GM18858 (cell line): ENCODE measurements at regions not wholly inside any gene's neighbourhood (a gene's known extent, or its start where the extent isn't known, plus 50 kb on each side); places are given as distances from the start of the nearest gene placed in this dataset.
"Not testable (repeated sequence)": the region's sequence is repeated elsewhere in the genome, so short reads cannot be mapped to it uniquely, and the experiment has no call there.

Source experiments
- ATAC-seq: cut with Tn5 transposase; IDR thresholded peaks from one replicate; pipeline ENCODE4 v1.9.1; 2021; ENCODE audit not compliant: unreplicated experiment

DNA sequence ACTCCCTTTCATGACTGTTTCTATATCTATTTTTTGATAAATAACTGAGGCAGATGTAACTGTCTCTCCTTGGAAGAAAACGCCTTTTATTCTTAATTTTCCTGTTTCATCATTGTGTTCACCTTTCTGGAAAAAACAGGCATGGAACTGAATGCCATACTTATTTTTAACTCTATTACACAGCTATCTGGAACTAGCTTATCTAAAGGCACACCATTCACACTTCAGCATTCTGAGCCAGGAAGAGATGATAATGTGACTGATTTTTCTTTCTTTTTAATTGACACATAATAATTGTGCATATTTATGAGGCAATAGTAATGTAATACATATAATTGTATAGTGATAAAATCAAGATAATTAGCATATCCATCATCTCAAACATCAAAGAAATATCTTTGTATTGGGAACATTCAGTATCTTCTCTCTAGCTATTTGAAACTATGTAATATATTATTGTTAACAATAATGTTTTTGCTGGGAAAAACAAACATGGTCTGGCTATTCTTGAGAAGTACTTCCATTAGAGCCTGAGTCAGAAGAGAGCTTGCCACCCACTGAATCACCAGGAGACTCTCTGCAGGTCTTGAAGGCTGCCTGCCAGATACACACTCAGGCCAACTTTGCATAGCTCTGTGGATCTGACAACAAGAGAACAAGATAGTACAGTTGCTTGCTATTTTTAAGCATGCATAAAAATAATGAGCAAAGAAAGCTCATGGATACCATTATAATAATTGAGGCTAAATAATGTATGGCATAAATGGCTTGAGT lies 501.0 kb upstream of the EDIL3 start:
- no peak for ATAC-seq

DNA sequence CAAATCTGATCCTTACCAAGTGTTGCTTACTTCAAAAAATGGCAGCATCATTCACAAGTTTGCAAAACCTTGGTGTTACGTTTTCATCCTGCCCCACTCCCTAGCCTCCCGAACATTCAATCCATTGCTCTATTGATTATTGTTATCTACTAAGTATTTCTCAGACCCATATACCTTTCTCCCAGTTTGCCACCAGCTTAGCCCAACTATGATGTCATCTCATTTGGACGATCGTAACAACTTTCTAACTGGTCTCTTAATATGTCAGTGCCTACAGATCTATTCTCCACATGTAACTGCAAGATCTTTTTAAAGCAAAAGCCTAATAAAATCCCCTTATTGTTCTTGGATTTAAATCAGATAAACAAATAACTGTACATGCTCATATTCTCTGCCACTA lies 497.1 kb upstream of the EDIL3 start:
- no peak for ATAC-seq

DNA sequence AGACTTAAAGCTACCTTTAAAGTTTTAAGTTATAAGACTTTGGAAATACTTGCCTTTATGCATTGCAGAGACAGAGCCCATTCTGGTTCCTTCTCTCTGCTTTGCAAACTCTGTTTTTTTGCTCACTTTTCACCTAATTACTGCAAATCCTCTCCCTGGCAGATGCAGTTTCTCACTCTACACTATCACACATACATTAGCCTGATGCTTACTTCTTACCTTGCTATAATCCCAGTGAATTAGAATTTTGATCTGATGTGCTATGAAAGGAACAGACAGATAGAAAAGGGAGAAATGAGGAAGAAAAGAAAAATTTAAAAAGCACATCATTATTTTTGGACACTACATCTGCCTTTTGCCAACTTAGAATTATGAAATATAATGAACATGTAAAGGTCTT lies 489.5 kb upstream of the EDIL3 start:
- ATAC-seq: no peak

DNA sequence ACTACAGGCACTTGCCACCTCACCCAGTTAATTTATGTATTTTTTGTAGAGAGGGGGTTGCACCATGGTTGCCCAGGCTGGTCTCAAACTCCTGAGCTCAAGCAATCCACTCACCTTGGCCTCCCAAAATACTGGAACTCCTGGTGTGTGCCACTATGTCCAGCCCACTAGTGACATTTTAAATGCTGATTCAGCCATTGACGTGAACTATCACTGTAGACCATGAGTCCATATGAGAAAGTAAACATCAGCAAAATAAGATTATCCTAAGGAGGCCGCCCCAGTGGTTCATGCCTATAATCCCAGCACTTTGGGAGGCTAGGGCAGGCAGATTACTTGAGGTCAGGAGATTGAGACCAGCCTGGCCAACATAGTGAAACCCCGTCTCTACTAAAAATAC lies 488.1 kb upstream of the EDIL3 start:
- ATAC-seq: no peak

DNA sequence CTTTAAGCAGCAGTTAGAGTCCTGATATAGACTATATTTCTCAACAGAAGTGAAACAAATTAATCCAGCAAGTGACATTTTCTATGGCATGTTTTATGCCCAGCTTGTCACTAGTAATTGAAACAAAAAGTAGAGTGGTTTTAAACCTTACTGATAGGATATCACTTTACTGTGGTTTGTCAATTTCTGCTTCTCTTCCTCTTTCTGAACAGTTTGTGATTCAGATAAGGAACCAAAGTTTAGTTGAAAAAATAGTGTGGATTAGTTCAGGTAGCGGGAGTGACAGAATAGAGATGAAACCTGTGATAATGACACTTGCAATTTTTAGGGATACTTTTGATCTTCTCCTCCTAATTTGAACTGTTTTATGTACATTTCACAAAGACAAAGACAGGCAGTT lies 485.7 kb upstream of the EDIL3 start:
- ATAC-seq: no peak

DNA sequence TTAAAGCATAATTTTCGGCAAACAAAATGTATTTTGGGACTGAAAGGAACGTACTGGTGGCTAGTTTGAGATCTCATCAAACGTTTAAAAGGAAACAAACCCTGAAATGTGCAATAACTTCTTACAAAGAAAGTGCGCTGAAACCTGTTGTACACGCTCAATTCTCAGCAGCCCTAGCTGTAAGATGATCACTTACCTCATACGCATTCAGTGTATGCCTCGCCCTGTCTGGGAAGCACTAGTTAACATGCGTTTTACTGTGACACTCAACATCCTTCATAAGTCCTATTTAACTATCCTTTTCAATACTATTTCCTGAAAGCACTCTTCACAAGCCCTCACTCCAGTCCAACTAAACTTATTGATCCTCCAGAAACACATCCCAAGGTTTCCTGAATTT lies 485.0 kb upstream of the EDIL3 start:
- ATAC-seq: no peak

DNA sequence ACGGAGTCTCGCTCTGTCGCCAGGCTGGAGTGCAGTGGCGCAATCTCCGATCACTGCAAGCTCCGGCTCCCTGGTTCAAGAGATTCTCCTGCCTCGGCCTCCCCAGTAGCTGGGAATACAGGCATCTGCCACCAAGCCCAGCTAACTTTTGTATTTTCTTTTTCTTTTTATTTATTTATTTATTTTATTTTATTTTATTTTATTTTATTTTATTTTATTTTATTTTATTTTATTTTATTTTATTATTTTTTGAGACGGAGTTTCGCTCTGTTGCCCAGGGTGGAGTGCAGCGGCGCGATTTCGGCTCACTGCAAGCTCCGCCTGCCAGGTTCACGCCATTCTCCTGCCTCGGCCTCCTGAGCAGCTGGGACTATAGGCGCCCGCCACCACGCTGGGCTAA lies 479.3 kb upstream of the EDIL3 start:
- not testable (repeated sequence) for ATAC-seq

DNA sequence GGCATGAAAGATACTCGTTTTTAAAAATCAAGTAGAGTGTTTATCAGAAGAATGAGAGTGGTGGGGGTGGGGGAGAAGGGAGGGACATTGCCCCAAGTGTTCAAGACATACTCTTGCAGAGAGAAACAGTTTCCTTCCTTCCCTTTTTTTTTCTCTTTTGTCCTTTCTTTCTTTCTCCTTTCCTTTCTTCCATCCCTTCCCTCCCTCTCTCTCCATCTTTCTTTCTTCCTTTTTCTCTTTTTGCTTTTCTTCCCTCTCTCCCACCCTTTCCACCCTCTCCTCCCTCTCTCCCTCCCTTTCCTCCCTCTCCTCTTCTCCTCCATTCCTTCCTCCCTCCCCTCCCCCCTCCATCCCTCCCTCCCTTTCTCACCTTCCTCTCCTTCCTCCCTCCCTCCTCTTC lies 478.3 kb upstream of the EDIL3 start:
- ATAC-seq: no peak

DNA sequence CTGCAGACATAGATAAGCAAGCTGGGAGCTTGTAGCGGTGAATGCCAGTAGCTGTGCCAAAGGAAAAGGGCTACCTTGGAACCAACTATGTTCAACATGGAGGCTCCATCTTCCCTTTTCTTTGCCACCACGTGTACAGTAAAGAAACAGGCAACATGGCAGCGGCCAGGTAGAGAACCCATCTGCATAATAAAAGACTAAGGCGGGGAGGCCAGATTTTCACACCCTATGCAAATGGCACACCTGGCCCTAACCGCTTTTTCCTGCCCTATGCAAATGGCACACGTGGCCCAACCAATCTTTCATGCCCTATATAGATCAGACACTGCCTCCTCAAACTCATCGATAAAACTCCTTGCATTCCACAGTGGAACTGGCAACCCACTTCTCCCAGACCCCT lies 477.5 kb upstream of the EDIL3 start:
- ATAC-seq: no peak

DNA sequence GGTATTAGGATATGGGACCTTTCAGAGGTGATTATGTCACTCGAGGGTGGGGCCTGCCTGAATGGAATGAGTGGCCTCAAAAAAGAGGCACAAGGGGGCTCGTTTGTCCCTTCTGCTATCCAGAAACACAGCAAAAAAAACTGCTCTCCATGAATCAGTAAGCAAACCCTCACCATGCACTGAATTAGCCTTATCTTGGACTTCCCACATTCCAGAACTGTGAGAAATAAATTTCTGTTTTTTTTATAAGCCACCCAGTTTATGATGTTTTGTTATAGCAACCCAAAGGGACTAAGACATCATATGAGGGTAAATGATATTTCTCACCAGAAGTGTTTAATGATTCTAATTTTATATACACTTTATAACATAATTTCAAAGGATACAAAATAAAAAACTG lies 476.6 kb upstream of the EDIL3 start:
- ATAC-seq: no peak

DNA sequence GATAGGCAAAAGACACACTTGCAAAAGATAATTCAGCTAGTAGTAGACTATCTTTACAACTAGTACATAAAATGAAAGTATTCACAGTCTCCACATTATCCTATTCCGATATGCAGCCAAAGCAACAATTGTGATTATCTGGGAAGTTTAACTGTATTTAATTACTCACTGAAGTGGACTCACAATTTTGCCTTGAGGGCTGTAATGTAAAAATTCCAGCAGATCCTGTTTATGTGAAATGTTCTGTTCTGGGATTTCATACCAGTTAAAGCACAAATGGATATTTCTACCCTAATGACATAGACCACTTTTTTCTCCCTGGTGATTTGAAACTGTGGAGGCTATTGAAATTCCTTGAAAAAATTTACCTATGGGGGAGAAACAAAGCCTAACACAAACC lies 474.4 kb upstream of the EDIL3 start:
- ATAC-seq: no peak

DNA sequence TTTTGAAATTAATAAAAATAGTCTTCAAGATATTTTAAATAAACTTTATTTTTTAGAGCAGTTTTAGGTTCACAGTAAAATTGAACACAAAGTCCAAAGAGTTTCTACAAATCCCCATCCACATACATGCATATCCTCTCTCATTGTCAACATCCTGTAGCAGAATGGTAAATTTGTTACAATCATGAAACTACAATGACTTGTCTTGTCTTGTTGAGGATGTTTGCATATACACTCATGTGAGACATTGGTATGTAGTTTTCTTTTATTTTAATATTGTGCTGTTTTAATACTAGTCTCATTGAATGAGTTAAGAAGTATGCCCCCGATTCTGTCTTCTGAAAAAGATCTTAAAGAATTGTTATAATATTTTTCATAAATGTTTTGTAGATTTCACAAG lies 447.0 kb upstream of the EDIL3 start:
- no peak for ATAC-seq

DNA sequence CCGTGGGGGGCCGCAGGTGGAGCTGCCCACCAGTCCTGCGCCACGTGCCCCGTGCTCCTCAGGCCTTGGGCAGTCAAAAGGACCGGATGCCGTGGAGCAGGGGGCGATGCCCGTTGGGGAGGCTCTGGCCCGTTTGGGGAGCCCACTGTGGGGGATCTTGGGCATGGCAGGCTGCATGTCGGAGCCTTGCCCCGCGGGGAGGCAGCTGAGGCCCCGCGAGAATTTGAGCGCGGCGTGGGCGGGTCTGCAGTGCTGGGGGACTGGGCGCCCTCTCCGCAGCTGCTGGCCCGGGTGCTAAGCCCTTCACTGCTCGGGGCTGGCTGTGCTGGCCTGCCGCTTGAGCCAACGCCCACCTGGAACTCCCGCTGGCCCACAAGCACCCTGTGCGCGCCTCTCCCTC lies 445.6 kb upstream of the EDIL3 start:
- no peak for ATAC-seq

DNA sequence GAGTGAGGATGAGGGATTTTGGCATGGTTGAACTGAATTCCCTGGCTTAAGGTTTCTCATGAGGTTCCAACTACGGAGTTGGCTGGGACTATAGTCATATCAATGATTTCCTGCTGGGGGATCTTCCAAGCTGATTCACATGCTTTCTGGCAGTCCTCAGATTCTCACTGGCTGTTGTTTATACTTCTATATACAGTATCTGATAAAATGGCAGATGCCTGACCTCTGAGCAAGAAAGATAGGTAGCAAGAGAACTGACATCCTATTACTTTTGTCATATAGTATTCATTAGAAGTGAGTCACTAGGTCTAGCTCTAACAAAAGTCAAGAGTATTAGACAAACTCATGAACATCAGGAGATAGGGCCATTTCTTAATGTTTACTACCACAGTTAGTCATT lies 440.9 kb upstream of the EDIL3 start:
- no peak for ATAC-seq

DNA sequence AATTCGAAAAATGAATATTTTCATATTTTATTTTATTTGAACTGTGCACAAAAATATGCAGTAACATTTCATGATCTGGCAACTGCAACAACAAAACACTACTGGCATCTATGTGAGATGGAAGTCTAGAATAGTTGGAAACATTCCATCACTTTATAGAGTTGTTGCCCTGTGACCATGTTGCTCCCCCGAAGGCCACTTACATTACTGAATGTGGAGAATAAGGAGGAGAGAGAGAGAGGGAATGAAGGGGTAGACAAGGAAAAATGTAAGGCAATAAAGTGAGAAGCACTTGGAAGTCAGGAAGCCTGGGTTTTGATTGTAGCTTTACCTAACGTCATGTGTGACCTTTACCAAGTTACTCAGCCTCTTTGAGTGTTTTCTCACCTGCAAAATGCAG lies 437.2 kb upstream of the EDIL3 start:
- no peak for ATAC-seq

DNA sequence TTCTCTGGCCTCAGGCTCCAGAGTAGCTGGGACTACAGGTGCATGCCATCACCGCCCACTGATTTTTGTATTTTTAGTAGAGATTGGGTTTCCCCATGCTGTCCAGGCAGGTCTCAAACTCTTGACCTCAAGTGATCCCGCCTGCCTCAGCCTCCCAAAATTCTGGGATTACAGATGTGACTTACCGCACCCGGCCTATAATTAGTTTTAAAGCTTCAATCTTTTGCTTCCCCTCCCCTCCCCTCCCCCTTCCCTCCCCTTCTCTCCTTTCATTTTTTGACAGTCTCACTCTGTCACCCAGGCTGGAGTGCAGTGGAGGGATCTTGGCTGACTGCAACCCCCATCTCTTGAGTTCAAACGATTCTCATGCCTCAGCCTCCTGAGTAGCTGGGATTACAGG lies 433.3 kb upstream of the EDIL3 start:
- no peak for ATAC-seq

DNA sequence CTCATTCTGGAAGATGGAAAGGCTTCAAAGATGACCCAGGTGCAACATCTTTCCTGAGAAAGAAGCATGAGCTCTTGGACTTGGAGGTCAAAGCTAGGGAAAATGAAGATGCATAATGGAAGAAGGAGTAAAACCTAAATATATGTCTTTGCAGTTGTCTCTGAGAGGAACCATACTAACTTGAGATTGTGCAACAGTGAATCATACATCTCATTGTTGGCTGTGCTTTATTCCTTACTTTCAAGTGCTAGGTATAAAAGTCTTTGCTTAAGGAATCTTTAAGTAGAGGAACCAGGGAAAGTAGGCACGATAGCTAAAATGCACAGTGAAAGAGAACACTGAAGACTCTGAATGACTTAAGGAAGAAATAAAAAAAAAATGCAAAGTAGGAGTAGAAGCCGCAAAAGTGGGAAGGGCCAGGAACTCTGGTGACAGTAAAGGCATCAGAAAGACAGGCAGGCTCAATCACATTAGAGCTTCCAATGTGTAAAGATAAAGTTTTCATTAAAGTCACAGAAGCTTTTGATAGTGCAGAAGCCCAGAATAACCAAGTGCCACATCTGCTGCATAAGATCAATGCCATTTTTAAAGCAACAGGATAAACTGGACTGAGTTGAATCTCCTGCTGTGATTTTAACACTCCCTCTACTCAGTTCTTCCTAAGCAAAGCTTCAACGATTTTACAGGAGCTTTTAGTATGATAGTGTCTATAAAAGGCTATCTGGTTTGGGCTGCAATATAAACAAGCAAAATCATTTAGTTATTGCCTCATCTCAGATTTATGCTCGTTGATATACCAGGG lies 432.3 kb upstream of the EDIL3 start:
- no peak for ATAC-seq

DNA sequence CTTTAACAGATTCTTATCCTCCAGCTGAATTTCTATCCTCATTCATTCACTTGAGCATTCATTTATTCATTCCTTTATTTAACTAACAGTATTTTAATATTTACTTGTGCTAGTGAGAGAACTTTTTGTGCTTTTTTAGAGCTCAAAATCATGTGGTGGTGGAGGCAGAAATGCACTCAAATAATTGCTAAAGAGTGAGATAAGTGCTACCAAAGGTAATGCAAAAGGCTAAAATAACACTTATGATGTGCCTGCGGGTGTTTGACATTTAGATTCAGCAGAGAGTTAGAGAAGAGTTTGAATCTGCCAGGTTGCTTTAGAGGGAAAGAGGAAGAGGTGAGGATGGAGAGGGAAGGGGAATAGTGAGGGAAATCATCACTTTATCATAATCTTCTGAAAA lies 431.5 kb upstream of the EDIL3 start:
- no peak for ATAC-seq

DNA sequence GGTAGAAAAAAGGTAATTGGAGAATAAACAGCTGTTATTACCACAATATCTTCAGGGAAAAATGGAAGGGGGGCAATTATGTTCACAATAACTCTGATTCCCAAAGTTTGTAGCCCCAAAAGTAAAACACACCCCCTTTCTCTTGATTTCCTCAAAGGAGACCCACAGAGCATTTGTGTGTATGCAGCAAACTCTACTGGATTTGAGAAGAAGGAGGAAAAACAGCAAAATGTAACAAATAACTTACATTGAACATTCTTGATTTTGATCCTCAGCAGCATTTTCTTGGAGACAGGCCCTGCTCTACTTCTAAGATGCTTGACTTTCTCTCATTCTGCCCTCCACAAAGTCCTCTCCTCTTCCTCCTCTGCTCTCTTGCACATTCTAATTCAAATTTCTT lies 420.8 kb upstream of the EDIL3 start:
- no peak for ATAC-seq

DNA sequence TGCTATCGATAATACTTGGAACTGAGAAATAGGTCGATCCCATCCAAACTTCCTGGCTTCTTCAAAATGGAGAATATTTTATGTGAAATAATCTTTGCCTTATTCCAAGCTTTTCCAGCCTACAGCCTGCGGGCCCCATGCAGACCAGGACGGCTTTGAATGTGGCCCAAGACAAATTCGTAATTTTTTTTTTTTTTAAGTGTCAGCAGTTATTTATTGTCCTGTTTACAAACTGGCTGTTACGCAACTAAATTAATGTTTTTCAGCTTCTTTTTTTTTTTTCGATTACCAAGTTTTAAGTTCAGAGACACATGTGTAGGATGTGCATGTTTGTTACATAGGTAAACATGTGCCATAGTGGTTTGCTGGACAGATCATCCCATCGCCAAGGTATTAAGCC lies 411.7 kb upstream of the EDIL3 start:
- ATAC-seq: no peak

DNA sequence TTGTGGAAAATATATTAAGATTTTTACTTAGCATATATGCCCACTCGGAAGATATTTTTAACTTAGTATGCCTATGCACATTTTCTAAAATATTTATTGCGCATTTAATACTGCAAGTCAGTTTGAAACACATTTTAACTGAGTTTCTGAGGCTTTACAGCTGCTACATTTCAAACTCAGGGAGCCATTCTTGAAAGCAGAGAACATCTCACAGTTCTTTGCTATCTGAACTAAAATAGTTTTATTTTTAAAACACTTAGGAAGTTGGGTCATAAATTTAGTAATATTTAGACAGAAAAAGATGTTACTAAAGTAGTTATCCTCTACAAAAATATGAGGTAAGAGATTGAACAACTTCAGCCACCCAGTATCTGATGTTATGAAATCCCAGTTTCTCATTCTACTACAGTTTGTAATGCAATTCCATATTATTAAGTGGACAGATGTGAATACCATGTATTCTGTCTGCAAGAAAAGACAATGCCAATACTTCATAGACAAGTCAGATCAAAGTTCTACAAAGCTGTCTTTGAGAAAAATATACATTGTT lies 409.9 kb upstream of the EDIL3 start:
- no peak for ATAC-seq

DNA sequence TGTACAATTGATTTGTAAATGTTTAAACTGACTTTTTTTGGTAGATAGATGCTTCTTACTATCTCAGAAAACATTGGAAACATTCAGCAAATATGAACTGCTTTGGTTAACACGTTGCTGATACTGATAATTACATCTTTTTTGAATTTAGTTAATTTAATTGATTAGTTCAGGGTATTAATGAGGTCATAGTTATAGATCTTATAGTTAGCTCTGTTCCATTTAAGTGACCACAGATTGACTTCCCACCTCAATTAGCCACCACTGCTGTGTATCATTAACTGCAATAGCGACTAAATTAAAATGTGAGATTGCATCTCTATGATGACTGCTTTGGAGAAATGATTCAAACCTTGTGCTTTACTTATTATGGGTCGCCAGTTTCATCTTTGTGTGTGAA lies 407.1 kb upstream of the EDIL3 start:
- no peak for ATAC-seq
